Activated T-helper 1 cell treated with anti-CD3 and anti-CD28 coated beads, Interleukin-12 subunit alpha, Interleukin-12 subunit beta, Interleukin-2, Interleukin-4 antibody, amounts not matched to agents 30 ng/mL and 10 ng/mL and 1 ng/mL, durations not matched to agents 14 hours and 24 hours and 36 hours (primary cell): ENCODE measurements at regions not wholly inside any gene's neighbourhood (a gene's known extent, or its start where the extent isn't known, plus 50 kb on each side); places are given as distances from the start of the nearest gene placed in this dataset.

Source experiments
- DNase-seq: peaks from one replicate; pipeline ENCODE4 v3.0.0; 2021; ENCODE audit warnings: low spot score
- H3K27ac Mint-ChIP-seq: one replicate; pipeline ENCODE4 v1.8.0; 2021; ENCODE audit warnings: mild to moderate bottlenecking, mixed read lengths
- H3K27me3 Mint-ChIP-seq: one replicate; pipeline ENCODE4 v1.8.0; 2022; ENCODE audit warnings: mild to moderate bottlenecking, moderate library complexity, mixed read lengths; ENCODE audit not compliant: insufficient read depth
- H3K36me3 Mint-ChIP-seq: one replicate; pipeline ENCODE4 v1.8.0; 2021; ENCODE audit warnings: low read depth, mixed read lengths
- H3K4me1 Mint-ChIP-seq: one replicate; pipeline ENCODE4 v1.8.0; 2021; ENCODE audit warnings: low read depth, mixed read lengths
- H3K4me3 Mint-ChIP-seq: one replicate; pipeline ENCODE4 v1.8.0; 2021; ENCODE audit warnings: mild to moderate bottlenecking, moderate library complexity, mixed read lengths
- H3K9me3 Mint-ChIP-seq: one replicate; pipeline ENCODE4 v1.8.0; 2021; ENCODE audit warnings: mixed read lengths
- intact Hi-C: fragments of 100-400 bp; cut with micrococcal nuclease; formaldehyde crosslinking; loops from one replicate; pipeline ENCODE4 v1.15.1; 2024

DNA sequence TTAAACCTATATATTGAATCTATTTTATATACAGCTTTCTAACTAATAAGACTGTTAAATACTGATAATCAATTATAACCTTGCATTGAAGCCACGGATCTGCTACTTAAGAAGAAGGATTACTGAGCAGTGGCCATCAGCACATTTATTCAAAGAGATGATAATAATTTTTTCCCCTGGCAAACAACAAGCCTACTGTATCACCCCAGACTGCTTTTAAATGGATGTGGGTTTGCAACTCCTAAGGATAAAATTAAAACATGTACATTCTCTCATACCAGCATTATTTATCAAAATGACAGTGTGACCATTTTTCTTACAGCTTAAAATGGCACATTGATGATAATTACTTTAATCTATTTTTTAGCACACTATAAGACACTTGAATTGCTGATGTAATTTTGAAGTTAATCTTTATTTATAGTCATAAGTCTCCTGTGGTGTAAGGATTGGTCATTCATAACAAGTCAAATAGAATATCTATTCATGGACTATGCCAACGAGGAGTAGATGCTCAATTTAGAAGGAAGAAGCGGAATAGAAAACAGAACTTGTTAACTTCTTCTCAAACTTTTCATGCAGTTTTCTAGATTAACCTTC, 517.7 kb downstream of the METTL4 start:
- Mint-ChIP-seq H3K4me3 (no peak overlapping the region), H3K27me3 (peaks cover 1% of the 10 kb centered on the region), H3K4me1 (no peaks in the 10 kb centered on the region), H3K27ac (no peak overlapping the region), H3K36me3 (no peaks in the 10 kb centered on the region), H3K9me3 (no peaks in the 10 kb centered on the region)
- no peak for DNase-seq
- intact Hi-C loops = no loop called here

DNA sequence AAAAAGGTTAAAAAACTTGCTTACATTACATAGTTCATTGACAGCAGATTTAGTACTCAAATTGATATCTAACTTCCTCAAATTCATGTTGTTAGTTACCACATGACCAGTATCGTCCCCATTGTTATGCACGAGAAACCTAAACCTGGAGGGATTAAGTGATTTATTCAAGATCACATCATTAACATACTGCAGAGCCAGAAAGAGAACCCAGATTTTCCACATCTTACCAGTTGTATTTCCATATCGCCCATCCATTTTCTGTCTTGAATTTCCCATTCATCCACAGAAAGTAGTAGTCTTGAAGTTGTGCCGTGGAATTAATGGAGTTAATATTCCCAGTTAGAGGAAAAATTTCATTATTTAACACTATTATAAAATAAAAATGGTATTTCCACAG, 512.0 kb downstream of the METTL4 start:
- Mint-ChIP-seq H3K9me3 (no peaks in the 10 kb centered on the region), H3K36me3 (no peaks in the 10 kb centered on the region)

DNA sequence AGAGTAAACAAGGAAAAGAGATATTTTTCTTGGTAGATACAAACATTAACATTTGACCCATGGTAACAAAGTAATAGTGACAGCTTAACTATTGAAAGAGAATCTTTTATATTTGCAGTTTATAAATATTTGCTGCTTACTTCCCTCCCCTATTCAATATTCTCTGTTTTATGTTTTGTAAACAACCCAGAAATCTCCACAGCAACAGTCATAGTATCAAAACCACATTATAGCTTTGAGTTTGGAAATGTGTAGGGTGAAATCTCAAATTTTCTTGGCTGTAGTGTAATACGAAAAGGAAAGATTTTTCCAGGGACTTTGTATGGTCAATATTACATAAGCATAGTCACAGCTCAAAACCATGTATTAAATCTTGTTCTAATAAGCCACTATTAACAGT, 511.2 kb downstream of the METTL4 start:
- Mint-ChIP-seq H3K4me1 (no peaks in the 10 kb centered on the region), H3K36me3 (no peaks in the 10 kb centered on the region), H3K27ac (no peak overlapping the region), H3K9me3 (no peaks in the 10 kb centered on the region), H3K27me3 (no peaks in the 10 kb centered on the region), H3K4me3 (no peak overlapping the region)
- intact Hi-C loops = no loop called here
- DNase-seq = no peak

More for the DNA sequence above, 512.0 kb downstream of the METTL4 start:
- no peak for DNase-seq
- intact Hi-C loops = no loop called here
- H3K4me1 Mint-ChIP-seq = no peaks in the 10 kb centered on the region
- H3K4me3 Mint-ChIP-seq = no peak overlapping the region
- no peak overlapping the region for H3K27ac Mint-ChIP-seq
- no peaks in the 10 kb centered on the region for H3K27me3 Mint-ChIP-seq

DNA sequence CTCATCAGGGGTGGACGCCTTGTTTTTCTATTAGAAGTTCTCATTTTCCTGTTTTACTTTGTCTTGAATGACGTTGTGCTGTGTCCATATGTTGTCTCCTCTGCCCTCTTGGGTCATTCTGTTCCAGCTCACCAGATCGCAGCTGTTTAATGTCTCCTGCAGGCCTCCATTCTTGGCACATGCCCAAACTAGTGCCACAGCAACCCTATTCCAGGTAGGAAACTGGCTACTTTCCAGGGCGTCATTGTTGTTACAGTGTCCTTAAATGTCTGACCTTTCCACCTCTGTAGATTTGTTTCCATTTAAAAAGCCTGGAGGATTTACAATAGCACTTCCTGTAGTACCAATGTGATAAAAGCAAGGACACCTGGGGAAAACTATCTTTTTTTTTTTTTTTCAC, 500.7 kb downstream of the METTL4 start:
- Mint-ChIP-seq H3K27me3 (no peaks in the 10 kb centered on the region), H3K9me3 (no peaks in the 10 kb centered on the region), H3K4me3 (no peak overlapping the region), H3K36me3 (no peaks in the 10 kb centered on the region), H3K27ac (no peak overlapping the region), H3K4me1 (no peaks in the 10 kb centered on the region)
- no peak for DNase-seq
- intact Hi-C loops = no loop called here

DNA sequence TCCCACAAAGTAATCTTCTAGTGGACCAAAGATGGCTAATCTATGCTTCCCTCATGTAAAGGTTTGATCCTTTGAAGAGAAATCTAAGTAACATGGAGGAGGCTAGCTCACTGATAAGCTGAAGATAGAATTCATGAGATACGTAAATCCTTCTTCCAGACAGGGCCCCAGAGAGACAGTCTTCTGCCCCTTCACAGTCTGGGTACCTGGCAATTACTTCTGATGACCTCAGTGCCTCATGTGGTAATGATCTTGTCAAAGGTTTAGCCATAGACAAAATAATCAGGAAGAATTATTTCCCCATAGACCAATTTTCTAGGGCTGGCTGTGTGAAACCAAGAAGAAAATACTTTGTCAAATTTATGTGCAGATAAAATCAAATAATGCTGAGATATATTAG, 495.8 kb downstream of the METTL4 start:
- Mint-ChIP-seq H3K27ac (no peak overlapping the region), H3K4me1 (no peaks in the 10 kb centered on the region), H3K4me3 (no peak overlapping the region), H3K27me3 (no peaks in the 10 kb centered on the region), H3K9me3 (no peaks in the 10 kb centered on the region), H3K36me3 (no peaks in the 10 kb centered on the region)
- intact Hi-C loops = no loop called here
- no peak for DNase-seq

DNA sequence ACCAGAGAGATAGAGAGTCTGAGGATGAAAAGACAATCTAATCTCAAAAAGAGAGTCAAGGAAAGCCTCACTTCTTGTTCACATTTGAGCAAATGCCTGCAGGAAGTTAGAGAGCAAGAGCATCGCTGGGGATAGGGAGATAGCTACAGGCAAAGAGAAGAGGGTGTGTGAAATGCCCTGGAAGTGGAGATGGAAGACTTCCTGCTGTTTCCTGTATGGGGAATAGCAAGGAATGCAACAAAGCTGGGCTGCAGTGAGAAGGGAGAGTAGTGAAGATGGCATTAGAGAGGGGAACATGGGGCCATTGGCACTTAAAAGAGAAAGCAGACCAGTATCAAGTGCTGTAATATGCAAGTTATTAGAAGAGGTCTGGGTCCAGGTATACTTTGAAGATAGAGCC, 488.6 kb downstream of the METTL4 start:
- DNase-seq = no peak
- Mint-ChIP-seq H3K9me3 (no peaks in the 10 kb centered on the region), H3K36me3 (no peaks in the 10 kb centered on the region), H3K27ac (no peak overlapping the region), H3K4me3 (no peak overlapping the region), H3K27me3 (no peaks in the 10 kb centered on the region), H3K4me1 (no peaks in the 10 kb centered on the region)
- intact Hi-C loops = no loop called here

DNA sequence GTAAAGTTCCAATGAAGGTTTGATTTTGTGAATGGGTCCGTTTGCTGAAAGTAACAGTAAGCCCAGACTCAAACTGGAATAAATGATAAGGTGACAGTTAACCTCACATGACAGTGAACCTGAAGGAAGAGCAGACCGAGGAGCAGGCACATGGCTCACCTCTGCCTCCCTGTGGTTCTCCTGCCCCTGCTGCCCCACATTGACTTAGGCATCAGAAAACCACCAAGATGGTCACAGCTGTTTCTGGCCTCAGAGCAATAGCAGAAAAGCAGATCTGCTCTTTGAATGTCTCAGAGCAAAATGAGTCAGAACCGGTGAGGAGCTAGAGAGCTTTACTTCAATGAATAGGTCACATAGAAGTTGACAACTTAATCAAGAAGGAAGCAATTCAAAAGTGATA, 487.6 kb downstream of the METTL4 start:
- H3K36me3 Mint-ChIP-seq = no peaks in the 10 kb centered on the region
- H3K4me1 Mint-ChIP-seq = no peaks in the 10 kb centered on the region
- no peaks in the 10 kb centered on the region for H3K9me3 Mint-ChIP-seq
- H3K27ac Mint-ChIP-seq = no peak overlapping the region
- no peaks in the 10 kb centered on the region for H3K27me3 Mint-ChIP-seq
- no peak overlapping the region for H3K4me3 Mint-ChIP-seq
- DNase-seq = no peak
- intact Hi-C loops = no loop called here

DNA sequence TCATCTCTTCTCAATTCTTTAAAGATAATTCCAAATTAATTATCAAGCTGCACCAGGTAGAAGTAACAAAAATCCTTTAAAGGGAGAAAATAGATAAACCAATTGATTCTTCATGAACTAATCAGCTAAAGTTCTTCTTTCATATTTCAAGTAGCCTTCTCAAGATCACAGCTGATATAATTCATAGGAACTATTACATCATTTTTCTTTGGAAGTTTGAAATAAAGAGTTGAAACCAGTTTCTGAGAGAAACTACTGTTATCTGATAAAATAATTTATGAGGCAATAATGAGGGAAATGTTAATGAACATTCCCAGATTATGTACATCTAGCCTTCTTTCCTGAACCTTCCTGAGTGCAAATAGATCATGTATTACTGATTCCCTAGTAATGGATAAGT, 484.9 kb downstream of the METTL4 start:
- Mint-ChIP-seq H3K4me3 (no peak overlapping the region), H3K4me1 (peaks cover 5% of the 10 kb centered on the region), H3K36me3 (no peaks in the 10 kb centered on the region), H3K27me3 (no peaks in the 10 kb centered on the region), H3K27ac (no peak overlapping the region), H3K9me3 (no peaks in the 10 kb centered on the region)
- intact Hi-C loops = no loop called here
- DNase-seq = no peak

DNA sequence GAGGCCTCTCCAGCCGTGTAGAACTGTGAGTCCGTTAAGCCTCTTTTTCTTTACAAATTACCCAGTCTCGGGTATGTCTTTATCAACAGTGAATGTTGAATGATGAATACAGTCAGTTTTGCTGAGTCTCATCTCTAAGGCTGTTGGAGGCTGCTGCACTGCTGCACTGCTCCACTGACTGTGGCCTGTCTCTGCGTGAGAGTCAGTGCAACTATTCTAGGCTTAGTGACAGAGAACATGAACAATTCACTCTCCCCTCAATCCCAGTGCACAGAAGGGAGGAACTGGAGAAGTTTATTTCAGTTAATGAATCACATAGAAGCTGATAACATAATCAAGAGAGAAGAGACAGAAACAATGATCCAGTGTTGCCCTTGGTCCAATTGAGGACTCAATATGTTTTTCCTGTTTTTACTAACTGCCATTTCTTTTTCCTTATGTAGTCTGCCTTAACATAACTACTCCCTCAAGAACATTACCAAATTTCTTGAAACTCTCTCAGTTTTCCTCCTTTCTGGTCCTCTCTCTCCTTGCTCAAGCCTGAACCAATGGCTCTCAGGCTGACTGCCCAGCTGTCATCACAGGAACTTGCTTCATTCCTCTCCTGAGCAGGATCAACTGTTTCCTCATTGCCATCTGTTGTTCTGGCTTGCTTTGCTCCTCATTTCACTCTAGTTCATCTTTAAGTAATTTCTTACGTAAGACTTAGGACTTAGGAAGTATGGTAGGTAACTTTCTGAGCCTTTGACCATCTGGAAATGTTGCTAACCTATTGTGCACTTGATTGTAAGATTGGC, 483.2 kb downstream of the METTL4 start:
- Mint-ChIP-seq H3K27ac (no peak overlapping the region), H3K36me3 (no peaks in the 10 kb centered on the region), H3K4me1 (peaks cover 5% of the 10 kb centered on the region), H3K4me3 (no peak overlapping the region), H3K9me3 (no peaks in the 10 kb centered on the region), H3K27me3 (peaks cover 2% of the 10 kb centered on the region)
- intact Hi-C loops = no loop called here
- no peak for DNase-seq

DNA sequence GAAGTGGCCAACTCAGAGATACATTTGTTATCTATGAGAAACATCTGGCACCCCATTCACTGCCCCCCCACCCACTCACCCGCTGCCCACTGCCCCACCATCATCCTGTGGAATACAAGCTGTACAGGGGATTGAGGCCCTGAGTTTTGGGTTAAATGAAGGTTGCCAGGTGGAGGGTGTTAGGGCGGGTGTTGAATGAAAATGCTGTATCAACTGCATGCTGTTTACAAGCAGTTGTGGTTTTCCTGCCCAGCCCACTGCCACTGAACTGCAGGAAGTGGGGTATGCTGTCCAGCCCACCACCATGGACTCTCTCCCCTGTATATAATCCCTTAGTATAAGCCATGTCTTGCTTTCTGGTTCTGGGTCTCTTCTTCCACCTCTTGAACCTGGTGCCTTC, 481.9 kb downstream of the METTL4 start:
- Mint-ChIP-seq H3K4me1 (peaks cover 5% of the 10 kb centered on the region), H3K4me3 (no peak overlapping the region), H3K27ac (no peak overlapping the region), H3K27me3 (peaks cover 2% of the 10 kb centered on the region), H3K9me3 (no peaks in the 10 kb centered on the region), H3K36me3 (no peaks in the 10 kb centered on the region)
- DNase-seq = no peak
- intact Hi-C loops = no loop called here

DNA sequence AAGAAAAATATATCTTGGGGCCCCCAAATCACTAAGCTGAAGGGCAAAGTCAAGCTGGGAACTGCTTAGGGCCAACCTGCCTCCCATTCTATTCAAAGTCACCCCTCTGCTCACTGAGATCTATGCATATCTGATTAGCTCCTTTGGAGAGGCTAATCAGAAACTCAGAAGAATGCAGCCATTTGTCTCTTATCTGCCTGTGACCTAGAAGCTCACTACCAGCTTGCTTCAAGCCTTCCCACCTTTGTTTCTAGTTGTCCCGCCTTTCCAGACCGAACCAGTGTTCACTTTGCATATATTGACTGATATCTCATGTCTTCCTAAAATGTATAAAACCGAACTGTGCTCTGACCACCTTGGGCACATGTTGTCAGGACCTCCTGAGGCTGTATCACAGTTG, 479.4 kb downstream of the METTL4 start:
- H3K27ac Mint-ChIP-seq = no peak overlapping the region
- no peaks in the 10 kb centered on the region for H3K36me3 Mint-ChIP-seq
- no peak for DNase-seq
- no peak overlapping the region for H3K4me3 Mint-ChIP-seq
- H3K27me3 Mint-ChIP-seq = peaks cover 2% of the 10 kb centered on the region
- H3K4me1 Mint-ChIP-seq = peaks cover 5% of the 10 kb centered on the region
- no peaks in the 10 kb centered on the region for H3K9me3 Mint-ChIP-seq
- intact Hi-C loops = no loop called here

DNA sequence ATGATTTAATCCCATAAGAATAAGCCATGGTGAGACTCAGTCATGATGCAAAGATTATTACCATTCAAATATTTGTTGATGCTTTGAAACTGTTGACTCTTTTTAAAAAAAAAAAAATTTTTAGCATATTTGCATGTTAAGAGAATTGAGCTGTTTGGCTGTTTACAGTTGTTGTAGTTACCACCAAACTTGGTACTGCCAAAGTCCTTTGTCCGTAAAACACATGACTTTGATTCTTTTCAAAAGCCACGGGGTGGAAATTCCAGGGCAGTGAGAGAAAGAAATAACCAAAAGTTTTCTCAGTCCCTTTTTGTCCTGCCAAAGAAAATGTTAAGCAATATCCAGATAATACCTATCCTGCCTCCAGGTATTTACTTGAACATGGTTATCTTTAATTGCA, 474.8 kb downstream of the METTL4 start:
- H3K27ac Mint-ChIP-seq = no peak overlapping the region
- intact Hi-C loops = no loop called here

DNA sequence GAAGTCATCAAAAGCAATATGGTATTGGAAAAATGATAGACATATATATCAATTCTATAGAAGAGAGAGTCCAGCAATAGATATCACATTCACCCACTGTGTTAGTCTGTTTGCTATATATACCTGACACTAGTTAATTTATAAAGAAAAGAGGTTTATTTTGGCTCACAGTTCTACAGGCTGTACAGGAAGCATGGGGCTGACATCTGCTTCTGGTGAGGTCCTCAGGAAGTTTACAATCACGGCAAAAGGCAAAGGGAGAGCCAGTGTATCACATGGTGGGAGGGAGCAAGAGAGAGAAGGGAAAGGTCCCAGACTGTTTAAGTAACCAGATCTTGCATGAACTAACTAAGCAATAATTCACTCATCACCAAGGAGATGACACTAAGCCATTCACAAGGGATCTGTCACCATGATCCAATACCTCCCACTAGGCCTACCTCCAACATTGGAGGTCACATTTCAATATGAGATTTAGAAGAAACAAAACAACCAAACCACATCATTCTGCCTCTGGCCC, 470.6 kb downstream of the METTL4 start:
- Mint-ChIP-seq H3K27me3 (peaks cover 11% of the 10 kb centered on the region), H3K36me3 (no peaks in the 10 kb centered on the region), H3K4me1 (no peaks in the 10 kb centered on the region), H3K27ac (no peak overlapping the region), H3K4me3 (no peak overlapping the region), H3K9me3 (no peaks in the 10 kb centered on the region)
- intact Hi-C loops = no loop called here
- DNase-seq = no peak

More for the DNA sequence above, 474.8 kb downstream of the METTL4 start:
- no peaks in the 10 kb centered on the region for H3K9me3 Mint-ChIP-seq
- no peaks in the 10 kb centered on the region for H3K4me1 Mint-ChIP-seq
- H3K27me3 Mint-ChIP-seq = peaks cover 11% of the 10 kb centered on the region
- DNase-seq = no peak
- no peaks in the 10 kb centered on the region for H3K36me3 Mint-ChIP-seq
- H3K4me3 Mint-ChIP-seq = no peak overlapping the region
